ENCODE measurements at regions not wholly inside any gene's neighbourhood (a gene's known extent, or its start where the extent isn't known, plus 50 kb on each side); places are given as distances from the start of the nearest gene placed in this dataset.

DNA sequence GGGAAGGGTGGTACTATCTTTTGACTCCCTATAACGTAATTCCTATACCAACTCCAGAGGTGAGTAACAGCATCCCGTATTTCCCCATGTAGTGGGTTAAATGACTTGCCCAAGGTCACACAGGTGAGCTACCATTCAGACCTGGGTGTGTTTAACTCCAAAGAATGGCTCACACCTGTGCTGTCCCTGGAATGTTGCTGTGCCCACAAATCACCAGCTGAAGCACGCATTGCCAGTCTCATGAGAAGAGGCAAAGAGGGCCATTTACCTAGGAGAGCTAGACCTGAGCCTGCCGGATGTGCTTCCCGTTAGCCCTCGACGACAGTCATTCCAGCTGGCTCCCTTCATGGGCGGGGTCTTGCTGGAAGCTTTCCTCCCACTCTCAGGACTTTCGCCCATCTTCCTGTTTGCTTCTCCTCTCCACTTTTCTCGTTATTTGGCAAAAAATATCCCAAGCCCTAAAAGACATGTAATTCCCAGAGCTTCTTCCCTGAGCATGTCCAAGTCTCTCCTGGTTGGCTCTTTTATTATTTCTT, 106.6 kb upstream of the VASH1 start:
- no peak overlapping the region for H3K9ac ChIP-seq (ENCODE audit: low read length)
- no peak overlapping the region for H3K27ac ChIP-seq (ENCODE audit: low read length)
- H3K36me3 ChIP-seq (ENCODE audit: insufficient read depth, low read length) = no peaks in the 10 kb centered on the region
- H3K79me2 ChIP-seq (replicated peaks; ENCODE audit: insufficient read depth, low read length) = no peaks in the 10 kb centered on the region
- TF ChIP-seq POLR2AphosphoS5 (IDR thresholded peaks at IDR 0.05) (no peak), EZH2 (IDR thresholded peaks at IDR 0.05; ENCODE audit: borderline replicate concordance, insufficient read depth, low read length, poor library complexity, severe bottlenecking) (no peak), MXI1 (conservative IDR thresholded peaks at IDR 0.05; ENCODE audit: poor library complexity, severe bottlenecking) (no peak), TAF1 (IDR thresholded peaks at IDR 0.05; ENCODE audit: low read depth) (no peak), RAD21 (conservative IDR thresholded peaks at IDR 0.05) (no peak), SMC3 (conservative IDR thresholded peaks at IDR 0.05; ENCODE audit: poor library complexity) (no peak), EP300 (conservative IDR thresholded peaks at IDR 0.05; ENCODE audit: poor library complexity, severe bottlenecking) (no peak)
- TF ChIP-seq, protein P1, sequence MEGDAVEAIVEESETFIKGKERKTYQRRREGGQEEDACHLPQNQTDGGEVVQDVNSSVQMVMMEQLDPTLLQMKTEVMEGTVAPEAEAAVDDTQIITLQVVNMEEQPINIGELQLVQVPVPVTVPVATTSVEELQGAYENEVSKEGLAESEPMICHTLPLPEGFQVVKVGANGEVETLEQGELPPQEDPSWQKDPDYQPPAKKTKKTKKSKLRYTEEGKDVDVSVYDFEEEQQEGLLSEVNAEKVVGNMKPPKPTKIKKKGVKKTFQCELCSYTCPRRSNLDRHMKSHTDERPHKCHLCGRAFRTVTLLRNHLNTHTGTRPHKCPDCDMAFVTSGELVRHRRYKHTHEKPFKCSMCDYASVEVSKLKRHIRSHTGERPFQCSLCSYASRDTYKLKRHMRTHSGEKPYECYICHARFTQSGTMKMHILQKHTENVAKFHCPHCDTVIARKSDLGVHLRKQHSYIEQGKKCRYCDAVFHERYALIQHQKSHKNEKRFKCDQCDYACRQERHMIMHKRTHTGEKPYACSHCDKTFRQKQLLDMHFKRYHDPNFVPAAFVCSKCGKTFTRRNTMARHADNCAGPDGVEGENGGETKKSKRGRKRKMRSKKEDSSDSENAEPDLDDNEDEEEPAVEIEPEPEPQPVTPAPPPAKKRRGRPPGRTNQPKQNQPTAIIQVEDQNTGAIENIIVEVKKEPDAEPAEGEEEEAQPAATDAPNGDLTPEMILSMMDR (IDR thresholded peaks at IDR 0.05; ENCODE audit: poor library complexity, severe bottlenecking) = no peak
- TF ChIP-seq, protein P2, sequence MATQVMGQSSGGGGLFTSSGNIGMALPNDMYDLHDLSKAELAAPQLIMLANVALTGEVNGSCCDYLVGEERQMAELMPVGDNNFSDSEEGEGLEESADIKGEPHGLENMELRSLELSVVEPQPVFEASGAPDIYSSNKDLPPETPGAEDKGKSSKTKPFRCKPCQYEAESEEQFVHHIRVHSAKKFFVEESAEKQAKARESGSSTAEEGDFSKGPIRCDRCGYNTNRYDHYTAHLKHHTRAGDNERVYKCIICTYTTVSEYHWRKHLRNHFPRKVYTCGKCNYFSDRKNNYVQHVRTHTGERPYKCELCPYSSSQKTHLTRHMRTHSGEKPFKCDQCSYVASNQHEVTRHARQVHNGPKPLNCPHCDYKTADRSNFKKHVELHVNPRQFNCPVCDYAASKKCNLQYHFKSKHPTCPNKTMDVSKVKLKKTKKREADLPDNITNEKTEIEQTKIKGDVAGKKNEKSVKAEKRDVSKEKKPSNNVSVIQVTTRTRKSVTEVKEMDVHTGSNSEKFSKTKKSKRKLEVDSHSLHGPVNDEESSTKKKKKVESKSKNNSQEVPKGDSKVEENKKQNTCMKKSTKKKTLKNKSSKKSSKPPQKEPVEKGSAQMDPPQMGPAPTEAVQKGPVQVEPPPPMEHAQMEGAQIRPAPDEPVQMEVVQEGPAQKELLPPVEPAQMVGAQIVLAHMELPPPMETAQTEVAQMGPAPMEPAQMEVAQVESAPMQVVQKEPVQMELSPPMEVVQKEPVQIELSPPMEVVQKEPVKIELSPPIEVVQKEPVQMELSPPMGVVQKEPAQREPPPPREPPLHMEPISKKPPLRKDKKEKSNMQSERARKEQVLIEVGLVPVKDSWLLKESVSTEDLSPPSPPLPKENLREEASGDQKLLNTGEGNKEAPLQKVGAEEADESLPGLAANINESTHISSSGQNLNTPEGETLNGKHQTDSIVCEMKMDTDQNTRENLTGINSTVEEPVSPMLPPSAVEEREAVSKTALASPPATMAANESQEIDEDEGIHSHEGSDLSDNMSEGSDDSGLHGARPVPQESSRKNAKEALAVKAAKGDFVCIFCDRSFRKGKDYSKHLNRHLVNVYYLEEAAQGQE (IDR thresholded peaks at IDR 0.05; ENCODE audit: borderline replicate concordance) = no peak
- H3K4me3 ChIP-seq (ENCODE audit: low read length) = no peak overlapping the region
- H3K27me3 ChIP-seq (ENCODE audit: insufficient read depth, low read depth, low read length) = no peaks in the 10 kb centered on the region
- H3F3A ChIP-seq (ENCODE audit: insufficient read depth, low read length, poor library complexity, severe bottlenecking) = no peaks in the 10 kb centered on the region
- H4K20me1 ChIP-seq (ENCODE audit: insufficient read depth) = no peaks in the 10 kb centered on the region
- no peak overlapping the region for H2AFZ ChIP-seq (ENCODE audit: low read depth, low read length)
- peaks cover 10% of the 10 kb centered on the region for H3K9me3 ChIP-seq (ENCODE audit: low read length)
- H3K4me2 ChIP-seq (ENCODE audit: low read length) = no peak overlapping the region
- H3K9me2 ChIP-seq (ENCODE audit: insufficient read depth, low read length) = no peaks in the 10 kb centered on the region

DNA sequence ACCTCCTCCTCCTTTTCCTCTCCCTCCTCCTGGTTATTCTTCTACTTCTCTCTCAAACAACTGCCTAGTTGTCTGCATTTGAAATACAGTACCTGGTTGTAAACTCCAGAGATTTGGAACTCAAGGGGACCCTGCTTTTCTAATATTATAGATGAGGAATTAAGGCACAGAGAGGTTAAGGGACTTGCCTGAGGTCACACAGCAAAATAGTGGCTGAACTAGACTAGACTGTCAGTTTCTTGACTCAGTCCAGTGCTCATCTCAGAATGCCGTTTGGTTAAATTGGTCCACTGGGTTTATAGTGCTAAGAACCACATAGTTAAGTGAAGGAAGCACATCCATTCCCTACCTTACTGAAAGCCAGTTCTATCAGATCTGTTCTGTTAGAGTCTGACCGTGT, 105.9 kb upstream of the VASH1 start:
- Histone ChIP-seq H3K27me3 (ENCODE audit: insufficient read depth, low read depth, low read length) (no peaks in the 10 kb centered on the region), H3F3A (ENCODE audit: insufficient read depth, low read length, poor library complexity, severe bottlenecking) (no peaks in the 10 kb centered on the region), H3K9me2 (ENCODE audit: insufficient read depth, low read length) (no peaks in the 10 kb centered on the region), H4K20me1 (ENCODE audit: insufficient read depth) (no peaks in the 10 kb centered on the region), H3K9me3 (ENCODE audit: low read length) (peaks cover 10% of the 10 kb centered on the region), H3K79me2 (replicated peaks; ENCODE audit: insufficient read depth, low read length) (no peaks in the 10 kb centered on the region), H3K9ac (ENCODE audit: low read length) (no peak overlapping the region), H3K4me3 (ENCODE audit: low read length) (no peak overlapping the region), H3K27ac (ENCODE audit: low read length) (no peak overlapping the region), H2AFZ (ENCODE audit: low read depth, low read length) (no peak overlapping the region), H3K36me3 (ENCODE audit: insufficient read depth, low read length) (no peaks in the 10 kb centered on the region), H3K4me2 (ENCODE audit: low read length) (no peak overlapping the region)
- no peak for TF ChIP-seq TAF1 (IDR thresholded peaks at IDR 0.05; ENCODE audit: low read depth)
- TF ChIP-seq EZH2 (IDR thresholded peaks at IDR 0.05; ENCODE audit: borderline replicate concordance, insufficient read depth, low read length, poor library complexity, severe bottlenecking) = no peak
- no peak for TF ChIP-seq MXI1 (conservative IDR thresholded peaks at IDR 0.05; ENCODE audit: poor library complexity, severe bottlenecking)
- TF ChIP-seq, protein P1 (IDR thresholded peaks at IDR 0.05; ENCODE audit: poor library complexity, severe bottlenecking) = no peak
- TF ChIP-seq POLR2AphosphoS5 (IDR thresholded peaks at IDR 0.05) = no peak
- TF ChIP-seq, protein P2 (IDR thresholded peaks at IDR 0.05; ENCODE audit: borderline replicate concordance) = no peak
- TF ChIP-seq SMC3 (conservative IDR thresholded peaks at IDR 0.05; ENCODE audit: poor library complexity) = no peak
- no peak for TF ChIP-seq EP300 (conservative IDR thresholded peaks at IDR 0.05; ENCODE audit: poor library complexity, severe bottlenecking)
- TF ChIP-seq RAD21 (conservative IDR thresholded peaks at IDR 0.05) = no peak

Data from neural cell (in vitro differentiated cells).